SK-N-SH (cell line): ENCODE measurements at regions not wholly inside any gene's neighbourhood (a gene's known extent, or its start where the extent isn't known, plus 50 kb on each side); places are given as distances from the start of the nearest gene placed in this dataset.

Source experiments
- CTCF ChIA-PET: fragments of 300-600, 350-600 bp; formaldehyde crosslinking; extraction: SDS; loops from one replicate; lab custom pipeline; 2021; lab: Yijun Ruan, JAX
- POLR2A ChIA-PET: fragments of 350-600 bp; sonication (Branson Sonifier 250); formaldehyde crosslinking; extraction: SDS; loops from one replicate; lab custom pipeline; 2020; ENCODE audit warnings: antibody characterized with exemption, inconsistent platforms; lab: Yijun Ruan, JAX
- DNase-seq: peaks from one replicate; pipeline ENCODE4 v3.0.0; 2012
- H2AFZ ChIP-seq: fragments of 200-600 bp; sonication (generic); 2 replicates; pipeline ENCODE4 v1.8.1; 2016; ENCODE audit warnings: antibody characterized with exemption, mild to moderate bottlenecking, low read depth
- H3F3A ChIP-seq: fragments of 200-600 bp; sonication (generic); replicated peaks from 2 replicates; pipeline ENCODE3; 2016; ENCODE audit warnings: antibody characterized with exemption, mild to moderate bottlenecking; ENCODE audit not compliant: insufficient read depth
- H3K27ac ChIP-seq, 2 experiments: fragments of 200-500 bp in 1 of 2; fragments of 200-600 bp in 1 of 2; sonication (Bioruptor generic) in 1 of 2; sonication (generic), shearing (Covaris generic) in 1 of 2; 2 replicates each; pipeline versions ENCODE4 v1.5.1 to v1.6.1; 2014 to 2016; ENCODE audit warnings: low read depth in 2 of 2, inconsistent platforms in 1 of 2, low read length in 1 of 2, mild to moderate bottlenecking in 1 of 2, mixed read lengths in 1 of 2
- H3K27me3 ChIP-seq: fragments of 200-600 bp; sonication (generic), shearing (Covaris generic); 2 replicates; pipeline ENCODE4 v1.6.1; 2016; ENCODE audit warnings: mixed run types; ENCODE audit not compliant: insufficient read depth
- H3K36me3 ChIP-seq, 2 experiments: fragments of 200-500 bp in 1 of 2; fragments of 200-600 bp in 1 of 2; sonication (Bioruptor generic) in 1 of 2; sonication (generic) in 1 of 2; replicated peaks in 1 of 2; 2 replicates each; pipeline versions ENCODE3 to v1.5.1; 2014 to 2016; ENCODE audit warnings: low read length in 1 of 2, mild to moderate bottlenecking in 1 of 2; ENCODE audit not compliant: insufficient read depth in 2 of 2, control insufficient read depth in 1 of 2
- H3K4me1 ChIP-seq, 2 experiments: fragments of 200-500 bp in 1 of 2; fragments of 200-600 bp in 1 of 2; sonication (Bioruptor generic) in 1 of 2; sonication (generic), shearing (Covaris generic) in 1 of 2; 2 replicates each; pipeline versions ENCODE4 v1.5.1 to v1.6.1; 2014 to 2016; ENCODE audit warnings: low read depth in 1 of 2, low read length in 1 of 2, mixed run types in 1 of 2; ENCODE audit not compliant: insufficient read depth in 2 of 2, control insufficient read depth in 1 of 2
- H3K4me2 ChIP-seq: fragments of 200-600 bp; sonication (generic), shearing (Covaris generic); 2 replicates; pipeline ENCODE4 v1.6.1; 2017; ENCODE audit warnings: mixed run types
- H3K4me3 ChIP-seq, 2 experiments: fragments of 200-500 bp in 1 of 2; fragments of 200-600 bp in 1 of 2; sonication (Bioruptor generic) in 1 of 2; sonication (generic), shearing (Covaris generic) in 1 of 2; 2 replicates each; pipeline versions ENCODE4 v1.5.1 to v1.8.1; 2014 to 2016; ENCODE audit warnings: low read depth in 2 of 2, inconsistent platforms in 1 of 2, low read length in 1 of 2, mild to moderate bottlenecking in 1 of 2, mixed read lengths in 1 of 2, moderate library complexity in 1 of 2
- H3K79me2 ChIP-seq: fragments of 200-600 bp; sonication (generic); 2 replicates; pipeline ENCODE4 v1.8.1; 2017; ENCODE audit warnings: mild to moderate bottlenecking; ENCODE audit not compliant: insufficient read depth
- H3K9ac ChIP-seq: fragments of 200-600 bp; sonication (generic); 2 replicates; pipeline ENCODE4 v1.6.1; 2017; ENCODE audit warnings: mixed run types
- H3K9me2 ChIP-seq: fragments of 200-600 bp; sonication (generic); 2 replicates; pipeline ENCODE4 v1.6.1; 2017; ENCODE audit warnings: mixed run types
- H3K9me3 ChIP-seq: fragments of 200-600 bp; sonication (generic); 2 replicates; pipeline ENCODE4 v1.6.1; 2017; ENCODE audit warnings: mixed run types, mild to moderate bottlenecking, moderate library complexity
- H4K20me1 ChIP-seq: fragments of 200-600 bp; sonication (generic); 2 replicates; pipeline ENCODE4 v1.6.1; 2017; ENCODE audit warnings: mild to moderate bottlenecking, mixed run types; ENCODE audit not compliant: insufficient read depth
- CHD2 ChIP-seq: fragments of 150-350 bp; IDR thresholded peaks from 2 replicates; pipeline ENCODE4 v1.6.1; 2018; ENCODE audit warnings: low read length; ENCODE audit not compliant: partially characterized antibody
- ELF1 ChIP-seq: IDR thresholded peaks from 2 replicates; pipeline ENCODE4 v1.4.0; 2012
- FOSL2 ChIP-seq: IDR thresholded peaks from 2 replicates; pipeline ENCODE4 v1.4.0; 2012; ENCODE audit warnings: low read depth, mild to moderate bottlenecking, moderate library complexity, borderline replicate concordance
- MAX ChIP-seq: IDR thresholded peaks from 2 replicates; pipeline ENCODE4 v1.4.0; 2012; ENCODE audit warnings: low read depth
- PBX3 ChIP-seq: IDR thresholded peaks from 2 replicates; pipeline ENCODE4; 2012
- REST ChIP-seq: IDR thresholded peaks from 2 replicates; pipeline ENCODE4 v1.6.1; 2012; ENCODE audit warnings: mild to moderate bottlenecking, low read depth, low read length, moderate library complexity
- SMC3 ChIP-seq: IDR thresholded peaks from 2 replicates; pipeline ENCODE4 v1.6.1; 2012; ENCODE audit warnings: low read depth, low read length, improper control_type of control experiment
- TAF1 ChIP-seq: IDR thresholded peaks from 2 replicates; pipeline ENCODE4 v1.6.1; 2012; ENCODE audit warnings: low read depth, mild to moderate bottlenecking, low read length, moderate library complexity, borderline replicate concordance
- USF1 ChIP-seq: IDR thresholded peaks from 2 replicates; pipeline ENCODE4 v1.4.0; 2012; ENCODE audit warnings: low read depth, borderline replicate concordance
- USF2 ChIP-seq: fragments of 150-350 bp; IDR thresholded peaks from 2 replicates; pipeline ENCODE4 v1.6.1; 2017; ENCODE audit warnings: antibody characterized with exemption, low read length, low read depth, borderline replicate concordance
- YY1 ChIP-seq: IDR thresholded peaks from 2 replicates; pipeline ENCODE4 v1.4.0; 2012; ENCODE audit warnings: low read depth, mild to moderate bottlenecking
- ZBTB33 ChIP-seq: IDR thresholded peaks from 2 replicates; pipeline ENCODE4 v1.4.0; 2012; ENCODE audit warnings: low read depth, borderline replicate concordance
- WGBS: methylation state at CpG from one replicate; pipeline ENCODE4 v1.1.6; 2017; ENCODE audit warnings: low lambda C conversion rate; 5-methylcytosine and 5-hydroxymethylcytosine counted together

- DNase-seq = no peak
- Histone ChIP-seq H4K20me1 (0 out of 2 replicates have a peak, but pooled peaks cover 3% of the 10 kb centered on the region), H3K9ac (no peak overlapping the region), H3K79me2 (peaks cover 100% of the 10 kb centered on the region), H3K4me2 (no peak overlapping the region), H3K9me3 (no peaks in the 10 kb centered on the region), H3K36me3 (peaks cover 0 to 14% of the 10 kb centered on the region in 2 experiments), H3K4me3 (no peak overlapping the region)
- CTCF ChIA-PET = interaction anchor here (1.0 to 3.3 kb wide), 2 partner anchors 71 to 420 kb away, joined by 3 to 8 read pairs; no protein-coding TSS in a partner anchor
- no peak for TF ChIP-seq REST
- TF ChIP-seq MAX = no peak
- no peak for TF ChIP-seq FOSL2
- no peak for TF ChIP-seq USF2
- no peak for TF ChIP-seq SMC3
- TF ChIP-seq YY1 = no peak
- TF ChIP-seq, all 33 proteins: peak for 0
- Histone ChIP-seq H3F3A (no peaks in the 10 kb centered on the region), H3K4me1 (peaks cover 0 to 7% of the 10 kb centered on the region in 2 experiments; a peak in 1 of 4 replicates), H3K27me3 (no peaks in the 10 kb centered on the region), H3K9me2 (no peaks in the 10 kb centered on the region), H3K27ac (no peak overlapping the region), H2AFZ (no peak overlapping the region)
- POLR2A ChIA-PET = no interaction called here
Observed at GRCh38 chr14:71332476-71332875, 425.2 kb downstream of the PCNX1 start.

GRCh38 chr14:71333705-71334104, 426.4 kb downstream of the PCNX1 start:
- Histone ChIP-seq H2AFZ (no peak overlapping the region), H3K4me1 (peaks cover 0 to 8% of the 10 kb centered on the region in 2 experiments; a peak in 2 of 4 replicates), H3K4me3 (no peak overlapping the region), H3K9me3 (no peaks in the 10 kb centered on the region), H3K27me3 (no peaks in the 10 kb centered on the region), H4K20me1 (no peaks in the 10 kb centered on the region), H3F3A (no peaks in the 10 kb centered on the region), H3K79me2 (peaks cover 100% of the 10 kb centered on the region), H3K36me3 (peaks cover 0 to 14% of the 10 kb centered on the region in 2 experiments), H3K27ac (no peak overlapping the region; a peak in 1 of 4 replicates), H3K9ac (no peak overlapping the region), H3K4me2 (no peak overlapping the region), H3K9me2 (no peaks in the 10 kb centered on the region)
- 84% methylated on average over 1 of the region's 1 CpG for WGBS
- ChIA-PET POLR2A (no interaction called here), CTCF (interaction anchor here (1.6 to 3.3 kb wide), 2 partner anchors 12 to 70 kb away, joined by 4 to 8 read pairs; no protein-coding TSS in a partner anchor)
- DNase-seq = no peak
- TF ChIP-seq CHD2 (no peak), ELF1 (no peak), ZBTB33 (no peak), USF1 (no peak), TAF1 (no peak), PBX3 (no peak)
